Fibroblast of lung (primary cell): ENCODE measurements at regions not wholly inside any gene's neighbourhood (a gene's known extent, or its start where the extent isn't known, plus 50 kb on each side); places are given as distances from the start of the nearest gene placed in this dataset.

Experiments
- CTCF ChIP-seq, 2 donors: IDR thresholded peaks in 1 of 2; conservative IDR thresholded peaks in 1 of 2; 1 replicate in 1 of 2; 2 replicates in 1 of 2; pipeline ENCODE4 v1.5.1; 2011 to 2012; ENCODE audit warnings: low read length in 2 of 2, control low read depth in 1 of 2, inconsistent platforms in 1 of 2, low read depth in 1 of 2, mild to moderate bottlenecking in 1 of 2
- EZH2 ChIP-seq: IDR thresholded peaks from 2 replicates; pipeline ENCODE4 v1.5.1; 2012; ENCODE audit warnings: low read length, control low read depth, mild to moderate bottlenecking; ENCODE audit errors: missing control alignments

GRCh38 chr11:59272771-59273372 is 60.1 kb upstream of the MPEG1 start:
- no peak for TF ChIP-seq CTCF (conservative IDR thresholded peaks at IDR 0.05 in 1 of 2, IDR thresholded peaks at IDR 0.05 in 1 of 2; ENCODE audit: low read depth in 1 of 2, low read length in 2 of 2)
- no peak for TF ChIP-seq EZH2
